ENCODE measurements at regions not wholly inside any gene's neighbourhood (a gene's known extent, or its start where the extent isn't known, plus 50 kb on each side); places are given as distances from the start of the nearest gene placed in this dataset.
"Not testable (repeated sequence)": the region's sequence is repeated elsewhere in the genome, so short reads cannot be mapped to it uniquely, and the experiment has no call there.

DNA sequence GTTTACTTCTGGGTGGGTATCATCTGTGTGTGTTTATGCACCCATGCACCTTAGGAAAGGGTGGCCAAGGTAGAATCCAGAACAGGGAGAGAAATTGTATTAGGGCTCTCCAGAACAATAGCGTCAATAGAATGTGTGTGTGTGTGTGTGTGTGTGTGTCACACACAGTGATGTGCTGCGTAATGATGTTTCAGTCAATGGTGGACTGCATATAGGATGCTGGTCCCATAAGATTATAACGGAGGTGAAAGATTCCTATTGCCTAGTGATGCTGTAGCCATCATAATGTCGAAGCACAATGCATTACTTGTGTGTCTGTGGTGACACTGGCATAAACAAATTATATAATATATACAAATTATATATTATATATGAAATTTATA is 69.3 kb upstream of the PRR23C start:
- H3K18ac ChIP-seq (ENCODE audit: insufficient read length, low read depth, low read length), result no peak overlapping the region
- H3K79me2 ChIP-seq (ENCODE audit: insufficient read depth, low read length), result no peaks in the 10 kb centered on the region
- no peaks in the 10 kb centered on the region for H4K20me1 ChIP-seq (ENCODE audit: control insufficient read depth, insufficient read depth, insufficient read length)
- no peak overlapping the region for H3K4me3 Mint-ChIP-seq
- no CpG with 5 or more reads among the region's 4 CpGs for WGBS (ENCODE audit: extremely low coverage, insufficient read length, low lambda C conversion rate)
- no peak overlapping the region for H2AK5ac ChIP-seq (ENCODE audit: insufficient read length, low read length)
- H3K23ac ChIP-seq (ENCODE audit: insufficient read length, low read depth, low read length), result no peak overlapping the region
- no peak overlapping the region for H2BK120ac ChIP-seq (ENCODE audit: low read depth, low read length, poor library complexity, severe bottlenecking)
- H3K9me3 Mint-ChIP-seq, result no peaks in the 10 kb centered on the region
- no peaks in the 10 kb centered on the region for H3K4me1 ChIP-seq (ENCODE audit: insufficient read depth, low read length)
- H4K5ac ChIP-seq (ENCODE audit: insufficient read length, low read depth, low read length), result no peak overlapping the region
- H4K91ac ChIP-seq (ENCODE audit: insufficient read length, low read depth, low read length), result no peak overlapping the region
- H4K8ac ChIP-seq (replicated peaks; ENCODE audit: insufficient read length, low read depth, low read length), result no peak overlapping the region
- no peaks in the 10 kb centered on the region for H3K36me3 Mint-ChIP-seq (ENCODE audit: insufficient read depth in 1 of 3, low read depth in 3 of 3)
- H3K4ac ChIP-seq (ENCODE audit: low read depth, low read length), result no peak overlapping the region
- H3K56ac ChIP-seq (ENCODE audit: insufficient read length, low read depth, low read length), result no peak overlapping the region
- no peak overlapping the region for H2BK5ac ChIP-seq (ENCODE audit: insufficient read length, low read length)
- H3K9me3 ChIP-seq (ENCODE audit: control insufficient read depth, low read depth, low read length), result no peaks in the 10 kb centered on the region
- no peak overlapping the region for H3K27ac Mint-ChIP-seq
- H2BK15ac ChIP-seq (ENCODE audit: low read depth, low read length), result no peak overlapping the region
- no peak overlapping the region for H3K14ac ChIP-seq (ENCODE audit: insufficient read depth, low read length)
- no peaks in the 10 kb centered on the region for H3K79me1 ChIP-seq (ENCODE audit: insufficient read depth, low read depth, low read length, poor library complexity, severe bottlenecking)
- no peak overlapping the region for H3K9ac ChIP-seq (ENCODE audit: extremely low read depth, insufficient read length, low read length)
- H3K27ac ChIP-seq (ENCODE audit: insufficient read length, low read depth, low read length), result no peak overlapping the region
- H3K27me3 Mint-ChIP-seq (ENCODE audit: low read depth), result peaks cover 34% of the 10 kb centered on the region
- no peak overlapping the region for H2BK12ac ChIP-seq (ENCODE audit: insufficient read length, low read depth, low read length)
- H2AFZ ChIP-seq (ENCODE audit: low read length), result no peak overlapping the region
- H2BK20ac ChIP-seq (ENCODE audit: low read depth, low read length, poor library complexity, severe bottlenecking), result no peak overlapping the region
- H3K27me3 ChIP-seq (ENCODE audit: insufficient read depth, low read length), result no peaks in the 10 kb centered on the region
- DNase-seq, result peak; percentile 15
- H3T11ph ChIP-seq (ENCODE audit: low read length), result no peak overlapping the region
- H3K4me2 ChIP-seq (ENCODE audit: insufficient read depth, insufficient read length, low read length), result no peak overlapping the region
- no peaks in the 10 kb centered on the region for H3K23me2 ChIP-seq (ENCODE audit: insufficient read length, low read depth, low read length, poor library complexity, severe bottlenecking)
- peaks cover 3 to 7% of the 10 kb centered on the region in 2 experiments; a peak in 3 of 4 replicates for H3K4me1 Mint-ChIP-seq
- TF ChIP-seq CTCF (conservative IDR thresholded peaks at IDR 0.05), result no peak

- H3T11ph ChIP-seq (ENCODE audit: low read length); H2BK120ac ChIP-seq (ENCODE audit: low read depth, low read length, poor library complexity, severe bottlenecking); H3K79me2 ChIP-seq (ENCODE audit: insufficient read depth, low read length); H3K9me3 ChIP-seq (ENCODE audit: control insufficient read depth, low read depth, low read length); H2BK5ac ChIP-seq (ENCODE audit: insufficient read length, low read length); H3K4me1 ChIP-seq (ENCODE audit: insufficient read depth, low read length); H2BK20ac ChIP-seq (ENCODE audit: low read depth, low read length, poor library complexity, severe bottlenecking); H3K18ac ChIP-seq (ENCODE audit: insufficient read length, low read depth, low read length); H3K4ac ChIP-seq (ENCODE audit: low read depth, low read length); H2BK15ac ChIP-seq (ENCODE audit: low read depth, low read length); H2AFZ ChIP-seq (ENCODE audit: low read length); H3K36me3 Mint-ChIP-seq (ENCODE audit: insufficient read depth in 1 of 3, low read depth in 3 of 3); H3K23ac ChIP-seq (ENCODE audit: insufficient read length, low read depth, low read length); H3K4me1 Mint-ChIP-seq; DNase-seq; H3K27ac ChIP-seq (ENCODE audit: insufficient read length, low read depth, low read length); H3K27me3 ChIP-seq (ENCODE audit: insufficient read depth, low read length); H4K8ac ChIP-seq (replicated peaks; ENCODE audit: insufficient read length, low read depth, low read length); H3K27ac Mint-ChIP-seq; H3K9me3 Mint-ChIP-seq; H4K5ac ChIP-seq (ENCODE audit: insufficient read length, low read depth, low read length); H3K56ac ChIP-seq (ENCODE audit: insufficient read length, low read depth, low read length); H3K14ac ChIP-seq (ENCODE audit: insufficient read depth, low read length); H3K9ac ChIP-seq (ENCODE audit: extremely low read depth, insufficient read length, low read length); H2BK12ac ChIP-seq (ENCODE audit: insufficient read length, low read depth, low read length); H3K4me2 ChIP-seq (ENCODE audit: insufficient read depth, insufficient read length, low read length); H3K4me3 Mint-ChIP-seq; H4K91ac ChIP-seq (ENCODE audit: insufficient read length, low read depth, low read length); H3K79me1 ChIP-seq (ENCODE audit: insufficient read depth, low read depth, low read length, poor library complexity, severe bottlenecking); H4K20me1 ChIP-seq (ENCODE audit: control insufficient read depth, insufficient read depth, insufficient read length); H3K23me2 ChIP-seq (ENCODE audit: insufficient read length, low read depth, low read length, poor library complexity, severe bottlenecking); H2AK5ac ChIP-seq (ENCODE audit: insufficient read length, low read length): not testable (repeated sequence)
- H3K27me3 Mint-ChIP-seq (ENCODE audit: low read depth), result peaks cover 20% of the 10 kb centered on the region
- no CpG with 5 or more reads among the region's 7 CpGs for WGBS (ENCODE audit: extremely low coverage, insufficient read length, low lambda C conversion rate)
Measured at GRCh38 chr3:139116631-139117030, 71.9 kb upstream of the PRR23C start.
